Endodermal cell (in vitro differentiated cells): ENCODE measurements at regions not wholly inside any gene's neighbourhood (a gene's known extent, or its start where the extent isn't known, plus 50 kb on each side); places are given as distances from the start of the nearest gene placed in this dataset.

Experiments
- DNase-seq: peaks from one replicate; pipeline ENCODE4 v3.0.0-alpha.2; 2017
- H3K27ac ChIP-seq: 2 replicates; pipeline ENCODE4 v1.5.1; 2013; ENCODE audit warnings: mild to moderate bottlenecking, low read depth, low read length, moderate library complexity
- H3K27me3 ChIP-seq: 2 replicates; pipeline ENCODE4 v1.6.1; 2013; ENCODE audit warnings: mild to moderate bottlenecking, low read length, moderate library complexity; ENCODE audit not compliant: insufficient read depth, control insufficient read depth, poor library complexity, severe bottlenecking
- H3K36me3 ChIP-seq: 2 replicates; pipeline ENCODE4 v1.7.0; 2013; ENCODE audit warnings: mild to moderate bottlenecking, low read length, moderate library complexity; ENCODE audit not compliant: control insufficient read depth, insufficient read depth
- H3K4me1 ChIP-seq: one replicate; pipeline ENCODE4 v1.7.0; 2013; ENCODE audit warnings: low read length; ENCODE audit not compliant: control insufficient read depth, insufficient read depth
- H3K4me3 ChIP-seq: 2 replicates; pipeline ENCODE4 v1.5.1; 2013; ENCODE audit warnings: mild to moderate bottlenecking, low read length, moderate library complexity
- H3K9ac ChIP-seq: 2 replicates; pipeline ENCODE4 v1.6.1; 2013; ENCODE audit warnings: mild to moderate bottlenecking, low read length, moderate library complexity; ENCODE audit not compliant: poor library complexity, severe bottlenecking; ENCODE audit errors: extremely low read depth
- H3K9me3 ChIP-seq: 2 replicates; pipeline ENCODE4 v1.6.1; 2013; ENCODE audit warnings: mild to moderate bottlenecking, low read length, moderate library complexity; ENCODE audit not compliant: control insufficient read depth
- H3K27ac Mint-ChIP-seq: 2 replicates; pipeline ENCODE4 v1.8.0; 2020; ENCODE audit warnings: mixed read lengths
- H3K27me3 Mint-ChIP-seq: 2 replicates; pipeline ENCODE4 v1.8.0; 2021; ENCODE audit warnings: mild to moderate bottlenecking, mixed read lengths; ENCODE audit not compliant: insufficient read depth
- H3K36me3 Mint-ChIP-seq: 2 replicates; pipeline ENCODE4 v1.8.0; 2020; ENCODE audit warnings: low read depth, mixed read lengths
- H3K4me1 Mint-ChIP-seq: 2 replicates; pipeline ENCODE4 v1.8.0; 2020; ENCODE audit warnings: mixed read lengths
- H3K4me3 Mint-ChIP-seq: 2 replicates; pipeline ENCODE4 v1.8.0; 2020; ENCODE audit warnings: mild to moderate bottlenecking, moderate library complexity, mixed read lengths
- H3K9me3 Mint-ChIP-seq: 2 replicates; pipeline ENCODE4 v1.8.0; 2020; ENCODE audit warnings: mild to moderate bottlenecking, mixed read lengths
- CTCF ChIP-seq: fragments of 200-600 bp; sonication (generic); conservative IDR thresholded peaks from 2 replicates; pipeline ENCODE4 v1.5.0; 2021; ENCODE audit warnings: antibody characterized with exemption, mild to moderate bottlenecking
- WGBS, 2 experiments: methylation state at CpG; one replicate each; pipeline versions ENCODE4 v1.1.5 to v1.1.7; 2013; ENCODE audit warnings: missing lambda C conversion rate in 2 of 2, mixed read lengths in 1 of 2; ENCODE audit not compliant: insufficient coverage in 1 of 2, insufficient read length in 1 of 2; 5-methylcytosine and 5-hydroxymethylcytosine counted together

- no peak overlapping the region for H3K27ac ChIP-seq
- H3K27me3 ChIP-seq: peaks cover 36% of the 10 kb centered on the region
- no peak for TF ChIP-seq CTCF
- H3K4me3 ChIP-seq: no peak overlapping the region
- Mint-ChIP-seq H3K4me3 (no peak overlapping the region), H3K27ac (no peak overlapping the region), H3K4me1 (no peaks in the 10 kb centered on the region), H3K27me3 (peaks cover 20% of the 10 kb centered on the region), H3K36me3 (no peaks in the 10 kb centered on the region), H3K9me3 (no peaks in the 10 kb centered on the region)
- no CpG with 5 or more reads among the region's 1 CpG for WGBS, 2 experiments
- H3K4me1 ChIP-seq: no peaks in the 10 kb centered on the region
- H3K36me3 ChIP-seq: no peaks in the 10 kb centered on the region
- H3K9me3 ChIP-seq: no peaks in the 10 kb centered on the region
- no peak overlapping the region for H3K9ac ChIP-seq
- no peak for DNase-seq
Observed at GRCh38 chr3:73964818-73965217, 340.1 kb upstream of the PDZRN3 start.

DNA sequence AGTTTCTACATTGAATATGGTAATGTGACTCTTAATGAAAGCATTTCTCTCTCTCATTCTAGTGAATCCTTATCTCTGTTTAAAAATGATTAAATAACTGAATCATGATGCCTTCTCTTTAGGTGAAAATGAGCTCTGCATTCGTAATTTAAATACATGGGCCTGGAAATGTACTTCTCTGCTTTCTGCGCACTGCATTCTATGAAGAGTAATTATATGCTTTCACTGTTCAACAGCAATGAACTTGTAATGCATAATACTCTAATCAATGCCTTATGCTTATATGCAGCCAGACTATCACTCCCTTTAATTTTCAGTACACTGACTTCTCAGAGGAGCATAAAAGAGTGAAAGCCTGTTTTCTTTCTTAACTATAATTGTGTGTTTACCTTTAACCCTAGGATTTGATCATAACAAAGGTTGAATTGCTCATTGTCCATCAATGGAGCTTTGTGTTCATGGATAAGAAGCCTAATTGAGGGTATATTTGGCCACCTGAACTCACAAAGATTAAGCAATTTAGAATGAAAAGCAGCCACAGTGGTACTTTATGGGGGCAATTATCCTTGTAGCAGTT, 330.8 kb upstream of the PDZRN3 start:
- Mint-ChIP-seq H3K27ac (no peak overlapping the region), H3K9me3 (no peaks in the 10 kb centered on the region), H3K27me3 (no peaks in the 10 kb centered on the region), H3K36me3 (no peaks in the 10 kb centered on the region), H3K4me1 (no peaks in the 10 kb centered on the region), H3K4me3 (no peak overlapping the region)
- H3K27me3 ChIP-seq: no peaks in the 10 kb centered on the region
- no peak overlapping the region for H3K9ac ChIP-seq
- DNase-seq: no peak
- WGBS, 2 experiments: 94 to 100% methylated on average over 1 to 2 of the region's 2 CpGs
- H3K36me3 ChIP-seq: no peaks in the 10 kb centered on the region
- H3K4me3 ChIP-seq: no peak overlapping the region
- no peak overlapping the region for H3K27ac ChIP-seq
- H3K9me3 ChIP-seq: no peaks in the 10 kb centered on the region
- H3K4me1 ChIP-seq: no peaks in the 10 kb centered on the region
- no peak for TF ChIP-seq CTCF

- Histone ChIP-seq H3K4me1 (no peaks in the 10 kb centered on the region), H3K4me3 (no peak overlapping the region), H3K36me3 (no peaks in the 10 kb centered on the region), H3K9ac (no peak overlapping the region), H3K27me3 (no peaks in the 10 kb centered on the region), H3K9me3 (no peaks in the 10 kb centered on the region), H3K27ac (no peak overlapping the region)
- H3K9me3 Mint-ChIP-seq: no peaks in the 10 kb centered on the region
- no peak for TF ChIP-seq CTCF
- H3K27ac Mint-ChIP-seq: no peak overlapping the region
- H3K4me3 Mint-ChIP-seq: no peak overlapping the region
- no peaks in the 10 kb centered on the region for H3K4me1 Mint-ChIP-seq
- WGBS, 2 experiments: 92 to 100% methylated on average over 1 of the region's 1 CpG
- H3K27me3 Mint-ChIP-seq: no peaks in the 10 kb centered on the region
- DNase-seq: no peak
- no peaks in the 10 kb centered on the region for H3K36me3 Mint-ChIP-seq
Observed at GRCh38 chr3:73954506-73954905, 329.8 kb upstream of the PDZRN3 start.
